IMR-90 (cell line): ENCODE measurements at regions not wholly inside any gene's neighbourhood (a gene's known extent, or its start where the extent isn't known, plus 50 kb on each side); places are given as distances from the start of the nearest gene placed in this dataset.

ENCODE experiments used
- ATAC-seq: fragments of 200-7000 bp; cut with Tn5 transposase; 2 replicates; pipeline ENCODE4 v1.9.1; 2020; ENCODE audit warnings: low read depth, mild to moderate bottlenecking, moderate library complexity
- BruUV-seq: library from RNA; stranded (reverse); fragments of 400-500 nt; replicated peaks from 2 replicates; lab custom pipeline; 2021; lab: Mats Ljungman, UMichigan
- CTCF ChIA-PET: fragments of 300-600 bp; formaldehyde crosslinking; extraction: SDS; loops from one replicate; lab custom pipeline; 2021; ENCODE audit warnings: antibody characterized with exemption; lab: Yijun Ruan, JAX
- POLR2A ChIA-PET: fragments of 300-600 bp; sonication (Branson Sonifier 250); formaldehyde crosslinking; loops from one replicate; lab custom pipeline; 2022; ENCODE audit warnings: antibody characterized with exemption; ENCODE audit not compliant: unreplicated experiment; lab: Charles Lee
- DNase-seq: peaks from one replicate; pipeline ENCODE4 v3.0.0; 2013
- H2AFZ ChIP-seq: replicated peaks from 2 replicates; pipeline ENCODE3; 2013; ENCODE audit warnings: low read length, mild to moderate bottlenecking; ENCODE audit not compliant: poor library complexity
- H2AK5ac ChIP-seq: 2 replicates; pipeline ENCODE4 v1.6.1; 2013; ENCODE audit warnings: low read depth, low read length, inconsistent platforms
- H2AK9ac ChIP-seq: replicated peaks from 2 replicates; pipeline ENCODE3; 2013; ENCODE audit warnings: mild to moderate bottlenecking, low read depth, low read length, moderate library complexity; ENCODE audit not compliant: poor library complexity
- H2BK120ac ChIP-seq: 2 replicates; pipeline ENCODE4 v1.6.1; 2013; ENCODE audit warnings: low read depth, low read length, inconsistent platforms
- H2BK15ac ChIP-seq: 3 replicates; pipeline ENCODE4 v1.6.1; 2013; ENCODE audit warnings: low read depth, low read length, inconsistent platforms
- H2BK20ac ChIP-seq: 2 replicates; pipeline ENCODE4 v1.6.1; 2013; ENCODE audit warnings: low read depth, mild to moderate bottlenecking, inconsistent platforms, low read length, moderate library complexity
- H2BK5ac ChIP-seq: 2 replicates; pipeline ENCODE4 v1.6.1; 2013; ENCODE audit warnings: mild to moderate bottlenecking, low read depth, low read length, inconsistent platforms; ENCODE audit not compliant: poor library complexity, severe bottlenecking
- H3K14ac ChIP-seq: replicated peaks from 2 replicates; pipeline ENCODE4 v1.6.1; 2013; ENCODE audit warnings: low read depth, low read length, inconsistent platforms
- H3K18ac ChIP-seq: 2 replicates; pipeline ENCODE4 v1.6.1; 2013; ENCODE audit warnings: low read depth, low read length, control low read depth
- H3K23ac ChIP-seq: 2 replicates; pipeline ENCODE4 v1.6.1; 2013; ENCODE audit warnings: low read depth, low read length, inconsistent platforms
- H3K27ac ChIP-seq: 2 replicates; pipeline ENCODE4 v1.5.1; 2013; ENCODE audit warnings: mild to moderate bottlenecking, control low read depth, low read length; ENCODE audit not compliant: insufficient read depth
- H3K27me3 ChIP-seq: 2 replicates; pipeline ENCODE4 v1.6.1; 2013; ENCODE audit warnings: low read length; ENCODE audit not compliant: control insufficient read depth, insufficient read depth
- H3K36me3 ChIP-seq: 2 replicates; pipeline ENCODE4 v1.6.1; 2013; ENCODE audit warnings: low read length, mixed read lengths; ENCODE audit not compliant: control insufficient read depth, insufficient read depth
- H3K4ac ChIP-seq: 2 replicates; pipeline ENCODE4 v1.6.1; 2013; ENCODE audit warnings: low read depth, low read length, inconsistent platforms
- H3K4me1 ChIP-seq: 2 replicates; pipeline ENCODE4 v1.6.1; 2013; ENCODE audit warnings: low read length, mixed read lengths; ENCODE audit not compliant: control insufficient read depth, insufficient read depth
- H3K4me2 ChIP-seq: 2 replicates; pipeline ENCODE4 v1.6.1; 2013; ENCODE audit warnings: low read depth, mild to moderate bottlenecking, control low read depth, low read length, moderate library complexity
- H3K4me3 ChIP-seq: 2 replicates; pipeline ENCODE4 v1.5.1; 2013; ENCODE audit warnings: low read depth, mild to moderate bottlenecking, control low read depth, low read length, moderate library complexity; ENCODE audit not compliant: insufficient read depth
- H3K56ac ChIP-seq: 2 replicates; pipeline ENCODE4 v1.6.1; 2013; ENCODE audit warnings: low read length, inconsistent platforms; ENCODE audit not compliant: insufficient read depth; ENCODE audit errors: extremely low read depth
- H3K79me1 ChIP-seq, 2 experiments: 2 replicates each; pipeline ENCODE4 v1.6.1; 2013; ENCODE audit warnings: low read length in 2 of 2, inconsistent platforms in 1 of 2, low read depth in 1 of 2
- H3K9ac ChIP-seq: 2 replicates; pipeline ENCODE4 v1.6.1; 2013; ENCODE audit warnings: low read depth, low read length, control low read depth
- H3K9me1 ChIP-seq: 2 replicates; pipeline ENCODE4 v1.6.1; 2013; ENCODE audit warnings: low read length, inconsistent platforms; ENCODE audit not compliant: insufficient read depth
- H3K9me3 ChIP-seq: 2 replicates; pipeline ENCODE4 v1.6.1; 2013; ENCODE audit warnings: low read length; ENCODE audit not compliant: control insufficient read depth, insufficient read depth
- H4K20me1 ChIP-seq: 2 replicates; pipeline ENCODE4 v1.6.1; 2013; ENCODE audit warnings: low read length, inconsistent platforms; ENCODE audit not compliant: insufficient read depth
- H4K5ac ChIP-seq: 2 replicates; pipeline ENCODE4 v1.6.1; 2013; ENCODE audit warnings: mild to moderate bottlenecking, low read depth, low read length, control low read depth
- H4K8ac ChIP-seq, 2 experiments: 2 replicates each; pipeline ENCODE4 v1.6.1; 2013; ENCODE audit warnings: low read depth in 2 of 2, low read length in 2 of 2, control low read depth in 1 of 2, inconsistent platforms in 1 of 2
- H4K91ac ChIP-seq: 2 replicates; pipeline ENCODE4 v1.6.1; 2013; ENCODE audit warnings: low read depth, low read length, inconsistent platforms; ENCODE audit not compliant: insufficient read depth
- BHLHE40 ChIP-seq: fragments of 150-350 bp; IDR thresholded peaks from 2 replicates; pipeline ENCODE4 v1.6.1; 2016; ENCODE audit warnings: mild to moderate bottlenecking, low read depth, low read length
- CTCF ChIP-seq: conservative IDR thresholded peaks from 2 replicates; pipeline ENCODE4 v1.5.1; 2012; ENCODE audit warnings: mild to moderate bottlenecking, low read depth, low read length, improper control_type of control experiment
- FOS ChIP-seq: fragments of 150-350 bp; IDR thresholded peaks from 2 replicates; pipeline ENCODE4 v1.6.1; 2016; ENCODE audit warnings: low read depth, low read length
- MAFK ChIP-seq: IDR thresholded peaks from 2 replicates; pipeline ENCODE4 v1.6.1; 2012; ENCODE audit warnings: low read depth, low read length, improper control_type of control experiment
- MXI1 ChIP-seq: IDR thresholded peaks from 2 replicates; pipeline ENCODE4 v1.6.1; 2012; ENCODE audit warnings: low read depth, mild to moderate bottlenecking, low read length, moderate library complexity, borderline replicate concordance
- NFE2L2 ChIP-seq: fragments of 150-350 bp; IDR thresholded peaks from 2 replicates; pipeline ENCODE4 v1.6.1; 2016; ENCODE audit warnings: low read depth, mild to moderate bottlenecking, low read length
- POLR2A ChIP-seq: IDR thresholded peaks from 2 replicates; pipeline ENCODE4 v1.6.1; 2012; ENCODE audit warnings: mild to moderate bottlenecking, low read depth, low read length
- RAD21 ChIP-seq: IDR thresholded peaks from 2 replicates; pipeline ENCODE4 v1.6.1; 2012; ENCODE audit warnings: low read length, improper control_type of control experiment
- RFX5 ChIP-seq: IDR thresholded peaks from 2 replicates; pipeline ENCODE4 v1.8.0; 2012; ENCODE audit warnings: low read depth, mild to moderate bottlenecking, low read length, moderate library complexity
- dilution Hi-C: fragments of 300-500 bp; cut with HindIII; formaldehyde crosslinking; loops from one replicate; pipeline ENCODE4 v1.14.3; 2018; ENCODE audit warnings: low sequenced_read_pairs; ENCODE audit not compliant: unreplicated experiment
- in situ Hi-C: fragments of 300-500 bp; cut with MboI; formaldehyde crosslinking; loops from 3 replicates; pipeline ENCODE4 v1.14.3; 2019; ENCODE audit warnings: low sequenced_read_pairs, inconsistent platforms, mixed read lengths
- intact Hi-C: fragments of 100-400 bp; cut with micrococcal nuclease; formaldehyde crosslinking; loops from 2 replicates; pipeline ENCODE4 v1.10.0; 2022
- TF ChIP-seq, protein P1 (sequence below): fragments of 150-350 bp; IDR thresholded peaks from 2 replicates; pipeline ENCODE4 v1.6.1; 2017; ENCODE audit warnings: mild to moderate bottlenecking, antibody characterized with exemption, low read length, low read depth
- TF ChIP-seq, protein P2 (sequence below): fragments of 150-350 bp; IDR thresholded peaks from 2 replicates; pipeline ENCODE4 v1.6.1; 2016; ENCODE audit warnings: low read depth, mild to moderate bottlenecking, low read length, moderate library complexity, borderline replicate concordance

GRCh38 chr2:7111626-7112025 is 194.4 kb downstream of the RNF144A start:
- ChIA-PET POLR2A (no interaction called here), CTCF (no interaction called here)
- Histone ChIP-seq H2BK20ac (no peak overlapping the region), H3K27me3 (no peaks in the 10 kb centered on the region), H3K27ac (no peak overlapping the region), H3K9me3 (peaks cover 2% of the 10 kb centered on the region; the same call in 1 of the 2 replicates), H2BK5ac (no peak overlapping the region), H3K79me1 (no peaks in the 10 kb centered on the region), H4K91ac (no peak overlapping the region), H4K5ac (no peak overlapping the region), H2AFZ (no peak overlapping the region), H3K23ac (no peak overlapping the region), H2BK120ac (no peak overlapping the region), H3K4ac (no peak overlapping the region), H3K4me2 (no peak overlapping the region), H4K8ac (no peak overlapping the region), H3K56ac (no peak overlapping the region), H3K4me1 (no peaks in the 10 kb centered on the region), H2AK5ac (no peak overlapping the region), H3K4me3 (no peak overlapping the region), H4K20me1 (no peaks in the 10 kb centered on the region), H3K9ac (no peak overlapping the region), H2AK9ac (no peak overlapping the region), H2BK15ac (no peak overlapping the region), H3K14ac (no peak overlapping the region), H3K36me3 (no peaks in the 10 kb centered on the region), H3K18ac (no peak overlapping the region), H3K9me1 (no peaks in the 10 kb centered on the region)
- dilution Hi-C loops: no loop called here
- in situ Hi-C loops: loop anchor here (25.0 kb wide), 1 partner anchor 1576 kb away; the partner anchor contains the start of gene ID2
- BruUV-seq: no TSS peak
- TF ChIP-seq RAD21 (no peak), RFX5 (no peak), MXI1 (no peak), NFE2L2 (no peak), BHLHE40 (no peak), MAFK (no peak), FOS (no peak), CTCF (no peak), POLR2A (no peak)
- TF ChIP-seq, protein P1, sequence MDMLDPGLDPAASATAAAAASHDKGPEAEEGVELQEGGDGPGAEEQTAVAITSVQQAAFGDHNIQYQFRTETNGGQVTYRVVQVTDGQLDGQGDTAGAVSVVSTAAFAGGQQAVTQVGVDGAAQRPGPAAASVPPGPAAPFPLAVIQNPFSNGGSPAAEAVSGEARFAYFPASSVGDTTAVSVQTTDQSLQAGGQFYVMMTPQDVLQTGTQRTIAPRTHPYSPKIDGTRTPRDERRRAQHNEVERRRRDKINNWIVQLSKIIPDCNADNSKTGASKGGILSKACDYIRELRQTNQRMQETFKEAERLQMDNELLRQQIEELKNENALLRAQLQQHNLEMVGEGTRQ: no peak
- TF ChIP-seq, protein P2, sequence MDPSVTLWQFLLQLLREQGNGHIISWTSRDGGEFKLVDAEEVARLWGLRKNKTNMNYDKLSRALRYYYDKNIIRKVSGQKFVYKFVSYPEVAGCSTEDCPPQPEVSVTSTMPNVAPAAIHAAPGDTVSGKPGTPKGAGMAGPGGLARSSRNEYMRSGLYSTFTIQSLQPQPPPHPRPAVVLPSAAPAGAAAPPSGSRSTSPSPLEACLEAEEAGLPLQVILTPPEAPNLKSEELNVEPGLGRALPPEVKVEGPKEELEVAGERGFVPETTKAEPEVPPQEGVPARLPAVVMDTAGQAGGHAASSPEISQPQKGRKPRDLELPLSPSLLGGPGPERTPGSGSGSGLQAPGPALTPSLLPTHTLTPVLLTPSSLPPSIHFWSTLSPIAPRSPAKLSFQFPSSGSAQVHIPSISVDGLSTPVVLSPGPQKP: no peak
- ATAC-seq: no peak
- no peak for DNase-seq
- intact Hi-C loops: no loop called here
